Adrenal gland (tissue), 5 donors: ENCODE measurements at regions not wholly inside any gene's neighbourhood (a gene's known extent, or its start where the extent isn't known, plus 50 kb on each side); places are given as distances from the start of the nearest gene placed in this dataset.

Experiments
- CTCF ChIP-seq, 6 experiments: fragments of 450-650 bp in 4 of 6; fragments of 200-600 bp in 2 of 6; sonication (generic) in 1 of 6; IDR thresholded peaks; 1 replicate in 5 of 6; 2 replicates in 1 of 6; pipeline versions ENCODE4 v1.5.1 to v1.8.0; 2016 to 2021; ENCODE audit warnings: antibody characterized with exemption in 6 of 6, mild to moderate bottlenecking in 2 of 6, moderate library complexity in 1 of 6
- POLR2A ChIP-seq, 2 donors: fragments of 450-650 bp; IDR thresholded peaks; one replicate each; pipeline ENCODE4 v1.6.1; 2017; ENCODE audit warnings: antibody characterized with exemption in 2 of 2, mild to moderate bottlenecking in 2 of 2, moderate library complexity in 1 of 2
- donor health status: DM: no; HTN: no; CAD: no.

GRCh38 chr12:124641591-124641990 lies 74.2 kb upstream of the NCOR2 start:
- no peak for TF ChIP-seq CTCF (IDR thresholded peaks at IDR 0.05)
- TF ChIP-seq POLR2A (IDR thresholded peaks at IDR 0.05), result no peak
